ENCODE measurements at regions not wholly inside any gene's neighbourhood (a gene's known extent, or its start where the extent isn't known, plus 50 kb on each side); places are given as distances from the start of the nearest gene placed in this dataset.
"Not testable (repeated sequence)": the region's sequence is repeated elsewhere in the genome, so short reads cannot be mapped to it uniquely, and the experiment has no call there.

- 53 to 83% (median 77%) methylated on average over 1 of the region's 1 CpG for WGBS, 5 donors
- Histone ChIP-seq H3K27ac (no peak overlapping the region), H3K9me3 (no peaks in the 10 kb centered on the region), H3K4me1 (no peaks in the 10 kb centered on the region), H3K4me3 (no peak overlapping the region), H3K27me3 (replicated peaks in 1 of 7) (no peaks in the 10 kb centered on the region), H3K36me3 (no peaks in the 10 kb centered on the region)
- intact Hi-C loops (cut with DNase I; ENCODE audit: low total_unique reads), result no loop called here
- no peak for DNase-seq
- no peak for TF ChIP-seq POLR2A (IDR thresholded peaks at IDR 0.05)
- no peak for TF ChIP-seq POLR2AphosphoS5 (IDR thresholded peaks at IDR 0.05)
- TF ChIP-seq, protein P1, sequence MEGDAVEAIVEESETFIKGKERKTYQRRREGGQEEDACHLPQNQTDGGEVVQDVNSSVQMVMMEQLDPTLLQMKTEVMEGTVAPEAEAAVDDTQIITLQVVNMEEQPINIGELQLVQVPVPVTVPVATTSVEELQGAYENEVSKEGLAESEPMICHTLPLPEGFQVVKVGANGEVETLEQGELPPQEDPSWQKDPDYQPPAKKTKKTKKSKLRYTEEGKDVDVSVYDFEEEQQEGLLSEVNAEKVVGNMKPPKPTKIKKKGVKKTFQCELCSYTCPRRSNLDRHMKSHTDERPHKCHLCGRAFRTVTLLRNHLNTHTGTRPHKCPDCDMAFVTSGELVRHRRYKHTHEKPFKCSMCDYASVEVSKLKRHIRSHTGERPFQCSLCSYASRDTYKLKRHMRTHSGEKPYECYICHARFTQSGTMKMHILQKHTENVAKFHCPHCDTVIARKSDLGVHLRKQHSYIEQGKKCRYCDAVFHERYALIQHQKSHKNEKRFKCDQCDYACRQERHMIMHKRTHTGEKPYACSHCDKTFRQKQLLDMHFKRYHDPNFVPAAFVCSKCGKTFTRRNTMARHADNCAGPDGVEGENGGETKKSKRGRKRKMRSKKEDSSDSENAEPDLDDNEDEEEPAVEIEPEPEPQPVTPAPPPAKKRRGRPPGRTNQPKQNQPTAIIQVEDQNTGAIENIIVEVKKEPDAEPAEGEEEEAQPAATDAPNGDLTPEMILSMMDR (IDR thresholded peaks at IDR 0.05 in 8 of 11, conservative IDR thresholded peaks at IDR 0.05 in 3 of 11), result no peak
Observed at GRCh38 chr6:115873901-115874300, 186.8 kb downstream of the FRK start.

GRCh38 chr6:115870464-115870863, 190.2 kb downstream of the FRK start:
- intact Hi-C loops (cut with DNase I; ENCODE audit: low total_unique reads), result no loop called here

DNA sequence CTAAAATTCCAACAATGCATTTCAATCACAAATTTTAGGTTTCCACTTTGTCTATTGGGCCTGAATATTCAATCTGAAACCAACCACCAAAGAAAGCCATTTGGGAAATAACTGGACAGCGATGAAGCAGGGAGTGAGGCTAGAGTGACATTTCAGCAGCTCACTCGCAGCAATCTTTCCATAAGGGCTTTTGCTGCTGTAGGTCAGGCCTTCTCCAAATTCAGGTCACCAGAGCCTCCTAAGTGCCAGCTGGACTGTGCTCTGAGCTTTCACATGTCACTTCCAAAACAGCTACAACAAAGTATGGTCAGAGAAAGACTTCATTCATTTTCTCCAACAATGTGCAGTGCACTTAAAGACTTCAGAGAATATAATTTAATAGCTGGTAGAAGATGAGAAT, 194.8 kb downstream of the FRK start:
- 72 to 87% (median 79%) methylated on average over 2 of the region's 2 CpGs for WGBS, 5 donors
- Histone ChIP-seq H3K4me1 (no peaks in the 10 kb centered on the region), H3K36me3 (no peaks in the 10 kb centered on the region), H3K27ac (no peak overlapping the region), H3K4me3 (no peak overlapping the region), H3K9me3 (no peaks in the 10 kb centered on the region), H3K27me3 (replicated peaks in 1 of 7) (no peaks in the 10 kb centered on the region)
- TF ChIP-seq POLR2A (IDR thresholded peaks at IDR 0.05) (no peak), POLR2AphosphoS5 (IDR thresholded peaks at IDR 0.05) (no peak)
- TF ChIP-seq, protein P1 (IDR thresholded peaks at IDR 0.05 in 8 of 11, conservative IDR thresholded peaks at IDR 0.05 in 3 of 11), result no peak
- no peak for DNase-seq
- intact Hi-C loops (cut with DNase I; ENCODE audit: low total_unique reads), result no loop called here

More at GRCh38 chr6:115870464-115870863, 190.2 kb downstream of the FRK start:
- H3K9me3 ChIP-seq, result no peaks in the 10 kb centered on the region
- H3K27ac ChIP-seq, result no peak overlapping the region
- H3K4me3 ChIP-seq, result no peak overlapping the region
- H3K27me3 ChIP-seq (replicated peaks in 1 of 7), result no peaks in the 10 kb centered on the region
- H3K4me1 ChIP-seq, result no peaks in the 10 kb centered on the region
- H3K36me3 ChIP-seq, result no peaks in the 10 kb centered on the region
- 50 to 84% (median 67%) methylated on average over 4 of the region's 4 CpGs for WGBS, 5 donors
- DNase-seq, result no peak
- TF ChIP-seq POLR2AphosphoS5 (IDR thresholded peaks at IDR 0.05) (no peak), POLR2A (IDR thresholded peaks at IDR 0.05) (no peak)
- TF ChIP-seq, protein P1 (IDR thresholded peaks at IDR 0.05 in 8 of 11, conservative IDR thresholded peaks at IDR 0.05 in 3 of 11), result no peak

- no peaks in the 10 kb centered on the region for H3K27me3 ChIP-seq (replicated peaks in 1 of 7)
- H3K36me3 ChIP-seq, result no peaks in the 10 kb centered on the region
- TF ChIP-seq POLR2AphosphoS5 (IDR thresholded peaks at IDR 0.05), result no peak
- TF ChIP-seq, protein P1 (IDR thresholded peaks at IDR 0.05 in 8 of 11, conservative IDR thresholded peaks at IDR 0.05 in 3 of 11), result no peak
- H3K4me3 ChIP-seq, result no peak overlapping the region
- H3K27ac ChIP-seq, result no peak overlapping the region
- no peaks in the 10 kb centered on the region for H3K4me1 ChIP-seq
- intact Hi-C loops (cut with DNase I; ENCODE audit: low total_unique reads), result no loop called here
- peaks cover 0 to 10% (median 3%) of the 10 kb centered on the region in 8 donors for H3K9me3 ChIP-seq
- no peak for DNase-seq
Observed at GRCh38 chr6:115863211-115863610, 197.5 kb downstream of the FRK start.

GRCh38 chr6:115861658-115862057, 199.0 kb downstream of the FRK start:
- H3K36me3 ChIP-seq; H3K4me1 ChIP-seq; H3K4me3 ChIP-seq; H3K27me3 ChIP-seq (replicated peaks in 1 of 7); intact Hi-C loops (cut with DNase I; ENCODE audit: low total_unique reads); H3K27ac ChIP-seq; DNase-seq: not testable (repeated sequence)
- H3K9me3 ChIP-seq, result peaks cover 0 to 11% (median 3%) of the 10 kb centered on the region in 8 donors
- WGBS, 5 donors, result 50 to 62% (median 55%) methylated on average over 2 of the region's 2 CpGs

DNA sequence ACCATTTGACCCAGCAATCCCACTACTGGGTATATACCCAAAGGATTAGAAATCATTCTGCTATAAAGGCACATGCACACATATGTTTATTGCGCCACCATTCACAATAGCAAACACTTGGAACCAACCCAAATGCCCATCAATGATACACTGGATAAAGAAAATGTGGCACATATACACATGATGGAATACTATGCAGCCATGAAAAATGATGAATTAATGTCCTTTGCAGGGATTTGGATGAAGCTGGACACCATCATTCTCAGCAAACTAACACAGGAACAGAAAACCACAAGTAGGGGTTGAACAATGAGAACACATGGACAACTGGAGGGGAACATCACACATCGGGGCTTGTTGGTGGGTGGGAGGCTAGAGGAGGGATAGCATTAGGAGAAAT, 201.1 kb downstream of the FRK start:
- H3K27me3 ChIP-seq (replicated peaks in 1 of 7); intact Hi-C loops (cut with DNase I; ENCODE audit: low total_unique reads); H3K4me1 ChIP-seq; H3K36me3 ChIP-seq; DNase-seq; H3K27ac ChIP-seq; H3K4me3 ChIP-seq: not testable (repeated sequence)
- H3K9me3 ChIP-seq, result peaks cover 0 to 31% (median 14%) of the 10 kb centered on the region in 8 donors
- 89 to 98% (median 94%) methylated on average over 2 of the region's 2 CpGs for WGBS, 5 donors
